NCI-H524 treated with DMSO at 0.1 percent for 48 hours (cell line): ENCODE measurements at regions not wholly inside any gene's neighbourhood (a gene's known extent, or its start where the extent isn't known, plus 50 kb on each side); places are given as distances from the start of the nearest gene placed in this dataset.
A peak's percentile ranks its signal among the peaks of the same experiment; 100 is the strongest.
"Not testable (repeated sequence)": the region's sequence is repeated elsewhere in the genome, so short reads cannot be mapped to it uniquely, and the experiment has no call there.

Experiments used
- DNase-seq: peaks from one replicate; lab custom pipeline; 2025; lab: John Stamatoyannopoulos, UW

- DNase-seq: no peak
Measured at GRCh38 chr20:20791664-20792568, 79.5 kb upstream of the RALGAPA2 start.

- no peak for DNase-seq
Measured at GRCh38 chr20:20788308-20788707, 75.9 kb upstream of the RALGAPA2 start.

GRCh38 chr20:20786428-20786827, 74.0 kb upstream of the RALGAPA2 start:
- DNase-seq: no peak

- no peak for DNase-seq
Measured at GRCh38 chr20:20785226-20785625, 72.8 kb upstream of the RALGAPA2 start.

- not testable (repeated sequence) for DNase-seq
Measured at GRCh38 chr20:20784450-20784849, 72.0 kb upstream of the RALGAPA2 start.

- DNase-seq: peak; percentile 52
Measured at GRCh38 chr20:20783450-20783849, 71.0 kb upstream of the RALGAPA2 start.

- DNase-seq: no peak
Measured at GRCh38 chr20:20782755-20783154, 70.3 kb upstream of the RALGAPA2 start.

GRCh38 chr20:20782231-20782630, 69.8 kb upstream of the RALGAPA2 start:
- DNase-seq: no peak

- no peak for DNase-seq
Measured at GRCh38 chr20:20781029-20781428, 68.6 kb upstream of the RALGAPA2 start.

- DNase-seq: no peak
Measured at GRCh38 chr20:20780127-20780824, 67.8 kb upstream of the RALGAPA2 start.

- DNase-seq: no peak
Measured at GRCh38 chr20:20778676-20779075, 66.2 kb upstream of the RALGAPA2 start.

GRCh38 chr20:20772497-20773085, 60.1 kb upstream of the RALGAPA2 start:
- DNase-seq: no peak

- DNase-seq: no peak
Measured at GRCh38 chr20:20768202-20768815, 55.9 kb upstream of the RALGAPA2 start.

- DNase-seq: no peak
Measured at GRCh38 chr20:20765696-20766365, 53.4 kb upstream of the RALGAPA2 start.

GRCh38 chr20:20763650-20764049, 51.2 kb upstream of the RALGAPA2 start:
- no peak for DNase-seq
